ENCODE measurements at regions not wholly inside any gene's neighbourhood (a gene's known extent, or its start where the extent isn't known, plus 50 kb on each side); places are given as distances from the start of the nearest gene placed in this dataset.

DNA sequence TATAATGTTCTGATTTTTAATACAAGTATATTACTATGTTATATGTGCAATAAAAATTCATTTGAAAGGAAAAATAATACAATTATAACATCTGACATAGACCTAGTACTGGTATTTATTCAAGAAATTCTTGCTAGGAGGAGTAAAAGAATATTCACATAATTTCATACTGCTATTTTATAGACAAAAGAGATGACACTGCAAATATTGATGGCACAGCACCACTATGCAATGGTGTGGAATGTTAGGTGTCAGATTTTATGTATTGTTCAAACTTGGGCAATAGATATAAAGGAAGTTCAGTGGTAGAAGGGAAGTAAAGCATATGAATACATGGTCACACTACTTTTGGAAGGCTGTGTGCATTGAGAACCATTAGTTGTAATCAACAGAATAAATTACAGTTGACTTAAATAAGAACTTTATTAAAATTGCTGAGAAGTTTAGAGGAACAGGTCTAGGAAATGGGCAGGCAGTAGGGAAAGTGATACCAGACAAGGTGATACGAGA is 143.9 kb downstream of the OR2K2 start:
- WGBS, 2 donors (ENCODE audit: low coverage in 1 of 2), result 55 to 72% methylated on average over 1 of the region's 1 CpG
- in situ Hi-C loops (cut with MboI; ENCODE audit: low pct_ligation_motif_present in 1 of 4, low pct_unique_long_range_greater_than_20kb in 1 of 4, low sequenced_read_pairs in 3 of 4) (no loop called here), intact Hi-C loops (cut with DNase I; ENCODE audit: low total_unique reads) (no loop called here)
- Histone ChIP-seq H3K27ac (no peak overlapping the region), H3K4me1 (no peaks in the 10 kb centered on the region), H3K27me3 (no peaks in the 10 kb centered on the region), H3K9me3 (no peaks in the 10 kb centered on the region), H3K4me3 (no peak overlapping the region), H3K36me3 (no peaks in the 10 kb centered on the region)
- DNase-seq, result no peak
- no peak for TF ChIP-seq POLR2AphosphoS5 (IDR thresholded peaks at IDR 0.05)

DNA sequence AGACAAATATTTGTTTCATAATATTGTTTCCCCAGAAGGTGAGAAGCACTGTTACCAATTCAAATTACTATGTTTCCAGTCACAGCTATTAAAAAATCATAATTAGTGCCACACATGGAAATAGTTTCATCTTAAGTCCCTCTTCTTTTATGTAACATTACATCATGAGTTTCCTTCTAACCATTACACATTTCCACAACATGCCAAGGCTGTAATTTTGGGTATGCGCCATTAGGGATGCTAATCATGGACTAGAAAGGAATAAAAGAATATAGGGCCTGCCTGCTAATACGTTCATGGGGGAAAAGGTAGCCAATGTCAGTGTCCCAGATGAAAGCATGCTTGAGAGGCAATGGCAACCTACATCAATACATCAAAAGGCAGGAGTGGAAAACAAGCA is 142.5 kb upstream of the LPAR1 start:
- H3K9me3 ChIP-seq, result no peaks in the 10 kb centered on the region
- H3K27ac ChIP-seq, result no peak overlapping the region
- in situ Hi-C loops (cut with MboI; ENCODE audit: low pct_ligation_motif_present in 1 of 4, low pct_unique_long_range_greater_than_20kb in 1 of 4, low sequenced_read_pairs in 3 of 4) (no loop called here), intact Hi-C loops (cut with DNase I; ENCODE audit: low total_unique reads) (no loop called here)
- no peak overlapping the region for H3K4me3 ChIP-seq
- TF ChIP-seq, protein P1, sequence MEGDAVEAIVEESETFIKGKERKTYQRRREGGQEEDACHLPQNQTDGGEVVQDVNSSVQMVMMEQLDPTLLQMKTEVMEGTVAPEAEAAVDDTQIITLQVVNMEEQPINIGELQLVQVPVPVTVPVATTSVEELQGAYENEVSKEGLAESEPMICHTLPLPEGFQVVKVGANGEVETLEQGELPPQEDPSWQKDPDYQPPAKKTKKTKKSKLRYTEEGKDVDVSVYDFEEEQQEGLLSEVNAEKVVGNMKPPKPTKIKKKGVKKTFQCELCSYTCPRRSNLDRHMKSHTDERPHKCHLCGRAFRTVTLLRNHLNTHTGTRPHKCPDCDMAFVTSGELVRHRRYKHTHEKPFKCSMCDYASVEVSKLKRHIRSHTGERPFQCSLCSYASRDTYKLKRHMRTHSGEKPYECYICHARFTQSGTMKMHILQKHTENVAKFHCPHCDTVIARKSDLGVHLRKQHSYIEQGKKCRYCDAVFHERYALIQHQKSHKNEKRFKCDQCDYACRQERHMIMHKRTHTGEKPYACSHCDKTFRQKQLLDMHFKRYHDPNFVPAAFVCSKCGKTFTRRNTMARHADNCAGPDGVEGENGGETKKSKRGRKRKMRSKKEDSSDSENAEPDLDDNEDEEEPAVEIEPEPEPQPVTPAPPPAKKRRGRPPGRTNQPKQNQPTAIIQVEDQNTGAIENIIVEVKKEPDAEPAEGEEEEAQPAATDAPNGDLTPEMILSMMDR (IDR thresholded peaks at IDR 0.05), result no peak
- no peak for TF ChIP-seq EP300 (IDR thresholded peaks at IDR 0.05; ENCODE audit: low read depth)
- no peak for TF ChIP-seq POLR2AphosphoS5 (IDR thresholded peaks at IDR 0.05)
- no peak for TF ChIP-seq POLR2A (IDR thresholded peaks at IDR 0.05)
- DNase-seq, result no peak
- 67 to 81% methylated on average over 2 of the region's 2 CpGs for WGBS, 2 donors (ENCODE audit: low coverage in 1 of 2)
- no peaks in the 10 kb centered on the region for H3K36me3 ChIP-seq
- H3K4me1 ChIP-seq, result no peaks in the 10 kb centered on the region
- no peaks in the 10 kb centered on the region for H3K27me3 ChIP-seq

DNA sequence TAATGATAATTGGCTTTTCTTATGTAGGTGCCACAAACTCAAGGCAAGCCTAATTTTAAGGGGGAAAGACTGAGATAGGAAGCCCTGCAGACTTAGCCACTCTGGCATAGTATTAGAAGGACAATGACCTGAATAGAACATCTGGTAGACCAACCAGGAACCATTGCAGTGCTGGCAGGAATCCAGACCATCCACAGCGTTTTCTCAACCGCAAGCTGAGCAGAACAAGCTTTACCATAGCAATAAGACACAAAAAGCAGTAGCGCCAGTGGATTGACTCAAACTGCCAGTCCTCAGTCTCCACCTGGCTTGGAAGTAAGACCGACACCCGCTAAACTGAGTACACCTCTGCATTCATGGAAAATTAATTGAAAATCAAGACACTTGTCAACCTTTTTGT is 141.3 kb upstream of the LPAR1 start:
- DNase-seq, result peak; percentile 20
- no peak overlapping the region for H3K4me3 ChIP-seq
- no peaks in the 10 kb centered on the region for H3K9me3 ChIP-seq
- no peaks in the 10 kb centered on the region for H3K27me3 ChIP-seq
- H3K27ac ChIP-seq, result no peak overlapping the region
- in situ Hi-C loops (cut with MboI; ENCODE audit: low pct_ligation_motif_present in 1 of 4, low pct_unique_long_range_greater_than_20kb in 1 of 4, low sequenced_read_pairs in 3 of 4), result no loop called here
- intact Hi-C loops (cut with DNase I; ENCODE audit: low total_unique reads), result no loop called here
- H3K36me3 ChIP-seq, result no peaks in the 10 kb centered on the region
- TF ChIP-seq EP300 (IDR thresholded peaks at IDR 0.05; ENCODE audit: low read depth) (no peak), POLR2AphosphoS5 (IDR thresholded peaks at IDR 0.05) (no peak), POLR2A (IDR thresholded peaks at IDR 0.05) (no peak)
- TF ChIP-seq, protein P1 (IDR thresholded peaks at IDR 0.05), result no peak
- 71 to 94% methylated on average over 3 to 5 of the region's 5 CpGs for WGBS, 2 donors (ENCODE audit: low coverage in 1 of 2)
- H3K4me1 ChIP-seq, result no peaks in the 10 kb centered on the region

DNA sequence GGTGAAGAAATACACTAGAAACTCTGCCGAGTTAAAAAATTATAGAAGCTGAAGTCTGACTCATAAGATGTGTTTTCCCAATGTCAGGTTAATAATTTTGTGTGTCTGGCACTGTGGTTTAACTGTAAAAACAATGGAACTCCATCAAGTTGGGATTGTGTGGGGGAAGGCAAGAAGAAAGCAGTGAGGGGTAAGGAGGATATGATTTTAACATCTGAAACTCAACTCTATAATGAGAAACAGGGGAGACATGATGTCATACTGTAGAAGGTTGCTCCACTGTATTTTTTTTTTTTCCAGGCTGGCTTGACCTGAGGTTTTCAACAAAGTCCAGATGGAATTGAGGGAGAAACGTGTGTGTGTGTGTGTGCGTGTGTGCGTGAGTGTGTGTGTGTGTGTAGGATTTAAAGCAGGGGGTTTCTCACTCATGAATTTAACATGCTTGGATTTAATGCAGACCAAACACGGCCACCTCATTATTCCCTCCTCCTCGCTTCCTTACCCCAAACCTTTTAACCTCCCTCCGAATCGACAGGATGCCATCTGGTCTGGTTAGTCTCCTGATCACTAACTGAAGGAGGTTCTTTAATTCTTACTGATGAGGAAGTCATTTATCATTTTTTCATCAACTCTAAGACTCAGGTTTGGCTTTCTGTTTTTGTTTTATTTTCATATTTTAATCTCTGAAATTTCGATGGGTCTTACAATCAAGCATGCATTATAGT is 140.2 kb upstream of the LPAR1 start:
- Histone ChIP-seq H3K27me3 (no peaks in the 10 kb centered on the region), H3K36me3 (no peaks in the 10 kb centered on the region), H3K4me1 (no peaks in the 10 kb centered on the region), H3K4me3 (no peak overlapping the region), H3K9me3 (no peaks in the 10 kb centered on the region), H3K27ac (no peak overlapping the region)
- intact Hi-C loops (cut with DNase I; ENCODE audit: low total_unique reads) (no loop called here), in situ Hi-C loops (cut with MboI; ENCODE audit: low pct_ligation_motif_present in 1 of 4, low pct_unique_long_range_greater_than_20kb in 1 of 4, low sequenced_read_pairs in 3 of 4) (no loop called here)
- TF ChIP-seq EP300 (IDR thresholded peaks at IDR 0.05; ENCODE audit: low read depth), result no peak
- TF ChIP-seq POLR2AphosphoS5 (IDR thresholded peaks at IDR 0.05), result no peak
- no peak for TF ChIP-seq POLR2A (IDR thresholded peaks at IDR 0.05)
- TF ChIP-seq, protein P1 (IDR thresholded peaks at IDR 0.05), result no peak
- 36 to 53% methylated on average over 2 to 9 of the region's 9 CpGs for WGBS, 2 donors (ENCODE audit: low coverage in 1 of 2)
- no peak for DNase-seq

DNA sequence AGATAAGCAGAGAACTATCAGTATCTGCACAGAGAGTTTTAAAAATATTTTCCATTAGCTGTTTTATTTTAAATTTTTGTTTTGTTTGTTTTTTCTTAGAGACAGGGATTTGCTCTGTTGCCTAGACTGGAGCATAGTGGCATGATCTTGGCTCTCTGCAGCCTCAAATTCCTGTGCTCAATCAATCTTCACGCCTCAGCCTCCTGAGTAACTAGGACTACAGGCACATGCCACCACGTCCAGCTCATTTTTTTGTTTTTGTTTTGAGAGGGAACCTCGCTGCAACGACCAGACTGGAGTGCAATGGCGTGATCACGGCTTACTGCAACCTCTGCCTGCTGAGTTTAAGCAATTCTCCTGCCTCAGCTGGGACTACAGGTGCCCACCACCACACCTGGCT is 138.2 kb upstream of the LPAR1 start:
- no peaks in the 10 kb centered on the region for H3K9me3 ChIP-seq
- in situ Hi-C loops (cut with MboI; ENCODE audit: low pct_ligation_motif_present in 1 of 4, low pct_unique_long_range_greater_than_20kb in 1 of 4, low sequenced_read_pairs in 3 of 4), result no loop called here
- no peaks in the 10 kb centered on the region for H3K36me3 ChIP-seq
- WGBS, 2 donors (ENCODE audit: low coverage in 1 of 2), result 85 to 89% methylated on average over 6 of the region's 6 CpGs
- no peak overlapping the region for H3K27ac ChIP-seq
- no peak for TF ChIP-seq POLR2AphosphoS5 (IDR thresholded peaks at IDR 0.05)
- TF ChIP-seq, protein P1 (IDR thresholded peaks at IDR 0.05), result no peak
- no peak for TF ChIP-seq EP300 (IDR thresholded peaks at IDR 0.05; ENCODE audit: low read depth)
- no peak for TF ChIP-seq POLR2A (IDR thresholded peaks at IDR 0.05)
- H3K27me3 ChIP-seq, result no peaks in the 10 kb centered on the region
- no peak overlapping the region for H3K4me3 ChIP-seq
- DNase-seq, result no peak
- intact Hi-C loops (cut with DNase I; ENCODE audit: low total_unique reads), result no loop called here
- H3K4me1 ChIP-seq, result no peaks in the 10 kb centered on the region

Measured in transverse colon (tissue), 4 donors.